Body of pancreas (tissue), 4 donors: ENCODE measurements at regions not wholly inside any gene's neighbourhood (a gene's known extent, or its start where the extent isn't known, plus 50 kb on each side); places are given as distances from the start of the nearest gene placed in this dataset.

ENCODE experiments used
- ATAC-seq: fragments of 150-250 bp; one replicate; pipeline ENCODE4 v1.9.1; 2016
- DNase-seq, 4 donors: peaks; one replicate each; pipeline ENCODE4 v3.0.0-alpha.2; 2019
- H3K27ac ChIP-seq, 4 donors: fragments of 200-600 bp; sonication (generic); 1 replicate in 3 of 4; 2 replicates in 1 of 4; pipeline versions ENCODE4 v1.5.1 to v1.6.1; 2016 to 2019; ENCODE audit warnings: mild to moderate bottlenecking in 1 of 4, mixed read lengths in 1 of 4, moderate library complexity in 1 of 4
- H3K27me3 ChIP-seq, 2 donors: fragments of 200-600 bp; sonication (generic); one replicate each; pipeline ENCODE4 v1.6.0; 2016; ENCODE audit warnings: mild to moderate bottlenecking in 1 of 2
- H3K36me3 ChIP-seq, 2 donors: fragments of 200-600 bp; sonication (generic); replicated peaks in 1 of 2; 2 replicates each; pipeline ENCODE4 v1.5.1; 2016; ENCODE audit warnings: low read depth in 2 of 2; ENCODE audit not compliant: insufficient read depth in 1 of 2
- H3K4me1 ChIP-seq: fragments of 200-600 bp; sonication (generic); one replicate; pipeline ENCODE4 v1.6.0; 2016
- H3K4me3 ChIP-seq, 2 donors: fragments of 200-600 bp; sonication (generic); 1 replicate in 1 of 2; 2 replicates in 1 of 2; pipeline ENCODE4 v1.5.1; 2016 to 2019
- H3K9me3 ChIP-seq, 3 donors: fragments of 200-600 bp; sonication (generic); 1 replicate in 2 of 3; 2 replicates in 1 of 3; pipeline ENCODE4 v1.5.1; 2016
- POLR2A ChIP-seq, 3 donors: fragments of 450-650 bp; IDR thresholded peaks; one replicate each; pipeline ENCODE4 v1.6.1; 2016; ENCODE audit warnings: antibody characterized with exemption in 3 of 3, mild to moderate bottlenecking in 2 of 3
- WGBS, 2 donors: methylation state at CpG; one replicate each; pipeline ENCODE4 v1.1.5; 2017; 5-methylcytosine and 5-hydroxymethylcytosine counted together
- intact Hi-C: fragments of 100-400 bp; cut with DNase I; formaldehyde crosslinking; loops from one replicate; pipeline ENCODE4 v1.15.1; 2023
- TF ChIP-seq, protein P1 (sequence below), 7 experiments: fragments of 450-650 bp in 4 of 7; fragments of 200-600 bp in 3 of 7; sonication (generic) in 3 of 7; IDR thresholded peaks; one replicate each; pipeline ENCODE4 v1.5.1; 2016 to 2019; ENCODE audit warnings: antibody characterized with exemption in 7 of 7

DNA sequence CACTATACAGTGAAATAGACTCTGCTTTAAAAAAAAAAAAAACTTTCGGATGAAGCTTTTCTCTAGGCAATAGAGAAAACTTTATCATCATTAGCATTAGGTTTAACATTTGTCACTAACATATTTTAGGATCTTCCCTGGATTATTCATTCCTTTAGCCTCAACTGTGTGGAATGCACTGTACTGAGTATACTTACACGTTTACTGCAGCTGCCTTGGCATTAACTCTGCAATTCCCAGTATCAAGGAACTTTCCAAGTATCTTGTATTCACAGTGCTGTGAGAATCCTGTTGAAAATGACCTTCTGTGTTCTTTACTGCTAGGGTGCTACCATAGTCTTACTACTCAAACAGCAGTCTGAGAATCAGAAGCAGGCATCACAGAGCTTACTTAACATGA, 328.2 kb upstream of the COL3A1 start:
- no peaks in the 10 kb centered on the region for H3K27me3 ChIP-seq
- H3K36me3 ChIP-seq = no peaks in the 10 kb centered on the region
- DNase-seq (no peak), ATAC-seq (no peak)
- no peak overlapping the region for H3K4me3 ChIP-seq
- H3K9me3 ChIP-seq = no peaks in the 10 kb centered on the region
- no peak overlapping the region for H3K27ac ChIP-seq
- TF ChIP-seq, protein P1, sequence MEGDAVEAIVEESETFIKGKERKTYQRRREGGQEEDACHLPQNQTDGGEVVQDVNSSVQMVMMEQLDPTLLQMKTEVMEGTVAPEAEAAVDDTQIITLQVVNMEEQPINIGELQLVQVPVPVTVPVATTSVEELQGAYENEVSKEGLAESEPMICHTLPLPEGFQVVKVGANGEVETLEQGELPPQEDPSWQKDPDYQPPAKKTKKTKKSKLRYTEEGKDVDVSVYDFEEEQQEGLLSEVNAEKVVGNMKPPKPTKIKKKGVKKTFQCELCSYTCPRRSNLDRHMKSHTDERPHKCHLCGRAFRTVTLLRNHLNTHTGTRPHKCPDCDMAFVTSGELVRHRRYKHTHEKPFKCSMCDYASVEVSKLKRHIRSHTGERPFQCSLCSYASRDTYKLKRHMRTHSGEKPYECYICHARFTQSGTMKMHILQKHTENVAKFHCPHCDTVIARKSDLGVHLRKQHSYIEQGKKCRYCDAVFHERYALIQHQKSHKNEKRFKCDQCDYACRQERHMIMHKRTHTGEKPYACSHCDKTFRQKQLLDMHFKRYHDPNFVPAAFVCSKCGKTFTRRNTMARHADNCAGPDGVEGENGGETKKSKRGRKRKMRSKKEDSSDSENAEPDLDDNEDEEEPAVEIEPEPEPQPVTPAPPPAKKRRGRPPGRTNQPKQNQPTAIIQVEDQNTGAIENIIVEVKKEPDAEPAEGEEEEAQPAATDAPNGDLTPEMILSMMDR (IDR thresholded peaks at IDR 0.05) = no peak
- no peak for TF ChIP-seq POLR2A (IDR thresholded peaks at IDR 0.05)
- 49% methylated on average over 2 of the region's 2 CpGs for WGBS, 2 donors
- intact Hi-C loops = no loop called here
- H3K4me1 ChIP-seq = no peaks in the 10 kb centered on the region

- Histone ChIP-seq H3K9me3 (no peaks in the 10 kb centered on the region), H3K27ac (no peak overlapping the region), H3K36me3 (no peaks in the 10 kb centered on the region), H3K4me1 (no peaks in the 10 kb centered on the region), H3K4me3 (no peak overlapping the region), H3K27me3 (no peaks in the 10 kb centered on the region)
- ATAC-seq (no peak), DNase-seq (no peak)
- TF ChIP-seq, protein P1 (IDR thresholded peaks at IDR 0.05) = no peak
- TF ChIP-seq POLR2A (IDR thresholded peaks at IDR 0.05) = no peak
- intact Hi-C loops = no loop called here
- WGBS, 2 donors = 71 to 74% methylated on average over 3 of the region's 3 CpGs
Observed at GRCh38 chr2:188647430-188648070, 326.6 kb upstream of the COL3A1 start.

- Histone ChIP-seq H3K9me3 (no peaks in the 10 kb centered on the region), H3K27me3 (no peaks in the 10 kb centered on the region), H3K27ac (no peak overlapping the region), H3K36me3 (no peaks in the 10 kb centered on the region), H3K4me1 (no peaks in the 10 kb centered on the region), H3K4me3 (no peak overlapping the region)
- TF ChIP-seq, protein P1 (IDR thresholded peaks at IDR 0.05) = no peak
- no peak for TF ChIP-seq POLR2A (IDR thresholded peaks at IDR 0.05)
- intact Hi-C loops = no loop called here
- WGBS, 2 donors = 83 to 90% methylated on average over 1 of the region's 1 CpG
- DNase-seq (no peak), ATAC-seq (no peak)
Observed at GRCh38 chr2:188659656-188660406, 314.3 kb upstream of the COL3A1 start.

DNA sequence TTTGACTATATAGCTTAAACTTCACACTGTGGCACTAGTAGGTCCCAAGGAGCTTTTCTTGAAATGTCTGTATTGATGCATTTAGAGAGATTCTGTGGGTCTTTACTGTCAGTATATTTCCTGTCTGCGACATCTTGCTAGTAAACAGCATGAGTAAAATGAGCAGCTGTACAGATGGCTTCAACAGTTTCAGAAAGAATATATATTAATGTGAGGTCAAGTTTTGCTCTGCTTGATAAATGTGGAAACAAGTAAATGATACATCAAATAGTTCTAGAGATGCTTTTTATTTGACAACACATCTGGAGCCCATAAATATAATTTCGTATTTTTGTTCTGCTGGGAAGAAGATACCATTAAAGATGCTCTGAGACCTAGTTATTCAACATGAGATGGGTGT, 310.9 kb upstream of the COL3A1 start:
- intact Hi-C loops = no loop called here
- H3K4me1 ChIP-seq = no peaks in the 10 kb centered on the region
- no peak for DNase-seq
- H3K36me3 ChIP-seq = no peaks in the 10 kb centered on the region
- whole genome bisulfite sequencing, 2 donors = 75 to 81% methylated on average over 2 of the region's 2 CpGs
- no peak overlapping the region for H3K4me3 ChIP-seq
- ATAC-seq = no peak
- H3K27me3 ChIP-seq = no peaks in the 10 kb centered on the region
- no peaks in the 10 kb centered on the region for H3K9me3 ChIP-seq
- TF ChIP-seq, protein P1 (IDR thresholded peaks at IDR 0.05) = no peak
- TF ChIP-seq POLR2A (IDR thresholded peaks at IDR 0.05) = no peak
- no peak overlapping the region for H3K27ac ChIP-seq

- no peaks in the 10 kb centered on the region for H3K4me1 ChIP-seq
- no peaks in the 10 kb centered on the region for H3K27me3 ChIP-seq
- TF ChIP-seq POLR2A (IDR thresholded peaks at IDR 0.05) = no peak
- TF ChIP-seq, protein P1 (IDR thresholded peaks at IDR 0.05) = no peak
- H3K36me3 ChIP-seq = no peaks in the 10 kb centered on the region
- no peaks in the 10 kb centered on the region for H3K9me3 ChIP-seq
- DNase-seq (no peak), ATAC-seq (no peak)
- no peak overlapping the region for H3K27ac ChIP-seq
- 59 to 76% methylated on average over 2 of the region's 2 CpGs for WGBS, 2 donors
- no peak overlapping the region for H3K4me3 ChIP-seq
- intact Hi-C loops = no loop called here
Observed at GRCh38 chr2:188664416-188664815, 309.8 kb upstream of the COL3A1 start.
